GM13977 (cell line): ENCODE measurements at regions not wholly inside any gene's neighbourhood (a gene's known extent, or its start where the extent isn't known, plus 50 kb on each side); places are given as distances from the start of the nearest gene placed in this dataset.
"Not testable (repeated sequence)": the region's sequence is repeated elsewhere in the genome, so short reads cannot be mapped to it uniquely, and the experiment has no call there.

Experiments
- DNase-seq: peaks from one replicate; pipeline ENCODE4 v3.0.0; 2012; ENCODE audit warnings: low spot score
- in situ Hi-C: fragments of 300-500 bp; cut with MboI; formaldehyde crosslinking; loops from one replicate; pipeline ENCODE4 v1.12.0; 2022; ENCODE audit warnings: low sequenced_read_pairs, low pct_unique_long_range_greater_than_20kb, mixed read lengths, inconsistent platforms; ENCODE audit not compliant: unreplicated experiment
- TF ChIP-seq, protein P1 (sequence below): IDR thresholded peaks from 2 replicates; pipeline ENCODE4 v1.5.1; 2012; ENCODE audit warnings: mild to moderate bottlenecking, control low read depth; ENCODE audit not compliant: insufficient read depth; ENCODE audit errors: extremely low read depth, missing control alignments

DNA sequence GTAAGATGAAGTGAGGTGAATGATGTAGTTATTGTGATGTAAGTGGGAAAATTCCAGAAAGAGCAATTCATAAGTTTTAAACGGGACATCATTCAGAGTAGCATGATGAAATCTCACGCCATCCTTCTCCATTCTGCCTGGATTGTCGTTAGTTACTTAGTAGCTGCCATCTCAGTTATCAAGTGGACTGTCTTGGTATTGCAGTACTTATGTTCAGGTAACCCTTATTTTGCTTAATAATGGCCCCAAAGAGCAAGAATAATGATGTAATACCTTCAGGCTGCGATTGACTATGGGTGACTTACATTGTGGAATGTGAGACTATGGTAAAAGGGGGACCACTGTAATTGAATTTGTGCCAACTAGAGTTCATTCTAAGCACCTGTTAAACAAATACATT, 234.1 kb upstream of the TOM1L1 start:
- TF ChIP-seq, protein P1, sequence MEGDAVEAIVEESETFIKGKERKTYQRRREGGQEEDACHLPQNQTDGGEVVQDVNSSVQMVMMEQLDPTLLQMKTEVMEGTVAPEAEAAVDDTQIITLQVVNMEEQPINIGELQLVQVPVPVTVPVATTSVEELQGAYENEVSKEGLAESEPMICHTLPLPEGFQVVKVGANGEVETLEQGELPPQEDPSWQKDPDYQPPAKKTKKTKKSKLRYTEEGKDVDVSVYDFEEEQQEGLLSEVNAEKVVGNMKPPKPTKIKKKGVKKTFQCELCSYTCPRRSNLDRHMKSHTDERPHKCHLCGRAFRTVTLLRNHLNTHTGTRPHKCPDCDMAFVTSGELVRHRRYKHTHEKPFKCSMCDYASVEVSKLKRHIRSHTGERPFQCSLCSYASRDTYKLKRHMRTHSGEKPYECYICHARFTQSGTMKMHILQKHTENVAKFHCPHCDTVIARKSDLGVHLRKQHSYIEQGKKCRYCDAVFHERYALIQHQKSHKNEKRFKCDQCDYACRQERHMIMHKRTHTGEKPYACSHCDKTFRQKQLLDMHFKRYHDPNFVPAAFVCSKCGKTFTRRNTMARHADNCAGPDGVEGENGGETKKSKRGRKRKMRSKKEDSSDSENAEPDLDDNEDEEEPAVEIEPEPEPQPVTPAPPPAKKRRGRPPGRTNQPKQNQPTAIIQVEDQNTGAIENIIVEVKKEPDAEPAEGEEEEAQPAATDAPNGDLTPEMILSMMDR, result no peak
- in situ Hi-C loops, result no loop called here
- no peak for DNase-seq

DNA sequence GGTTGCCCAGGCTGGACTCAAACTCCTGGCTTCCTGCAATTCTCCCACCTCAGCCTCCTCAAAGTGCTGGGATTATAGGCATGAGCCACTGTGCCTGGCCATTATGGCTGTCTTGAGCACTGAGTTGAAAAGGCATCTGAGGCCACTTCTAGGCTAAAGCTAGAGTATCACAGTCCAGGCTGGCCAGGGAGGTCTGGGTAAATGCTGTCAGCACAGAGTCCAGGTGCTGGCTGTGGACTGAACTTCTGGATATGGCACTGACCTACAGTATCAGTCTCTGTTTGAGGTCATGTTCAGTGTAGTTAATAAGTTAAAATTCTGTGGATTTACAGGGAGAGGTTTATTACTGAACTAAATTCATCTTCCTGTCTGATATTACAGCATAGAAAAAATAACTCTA, 222.5 kb upstream of the TOM1L1 start:
- in situ Hi-C loops, result no loop called here
- TF ChIP-seq, protein P1, result no peak
- DNase-seq, result no peak

DNA sequence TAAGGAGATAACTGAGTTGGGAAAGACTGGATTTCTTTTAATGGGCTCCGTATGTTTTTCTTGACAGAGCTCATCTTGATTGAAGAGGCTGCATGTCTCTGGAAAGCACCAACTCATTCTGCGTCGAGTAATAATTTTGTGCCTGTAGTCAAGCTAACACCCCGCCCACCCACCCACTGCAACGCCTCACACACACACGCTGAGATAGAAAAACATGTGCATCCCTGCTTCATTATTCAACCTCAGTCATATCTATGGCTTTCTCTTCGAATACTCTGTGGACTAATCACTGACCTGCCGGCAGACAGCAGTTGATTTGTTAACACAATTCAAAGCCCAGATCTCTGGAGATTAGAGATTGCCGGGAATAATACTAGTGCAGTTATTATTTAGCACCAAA, 220.2 kb upstream of the TOM1L1 start:
- in situ Hi-C loops, result no loop called here
- DNase-seq, result no peak
- TF ChIP-seq, protein P1, result no peak

DNA sequence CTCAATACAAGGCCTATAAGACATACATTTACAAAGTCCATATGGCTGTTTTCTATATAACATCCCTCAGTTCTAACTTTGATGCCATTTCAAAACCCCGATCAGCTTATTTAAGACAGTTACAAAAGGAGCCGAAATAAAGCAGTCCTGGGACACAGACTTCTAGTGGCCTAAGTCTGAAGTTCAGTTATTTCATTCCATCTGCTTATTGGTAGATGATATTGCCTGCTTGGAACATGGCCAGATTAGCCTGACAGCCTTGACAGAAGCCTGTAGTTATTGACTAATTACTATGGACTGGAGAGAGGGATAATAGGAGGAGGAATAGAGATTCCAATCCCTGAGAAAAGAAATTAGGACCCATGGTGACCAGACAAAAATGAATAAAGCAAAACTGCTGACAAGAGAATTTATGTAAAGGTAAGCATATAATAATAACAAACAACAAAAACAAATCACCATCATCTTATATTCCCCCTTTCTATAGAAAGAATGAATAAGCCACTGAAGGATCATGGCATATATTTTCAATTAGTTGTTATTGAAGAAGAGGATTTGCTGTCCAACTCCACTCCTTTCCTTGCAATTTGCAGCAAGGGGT, 206.3 kb upstream of the TOM1L1 start:
- DNase-seq, result no peak
- in situ Hi-C loops, result no loop called here
- TF ChIP-seq, protein P1, result no peak

DNA sequence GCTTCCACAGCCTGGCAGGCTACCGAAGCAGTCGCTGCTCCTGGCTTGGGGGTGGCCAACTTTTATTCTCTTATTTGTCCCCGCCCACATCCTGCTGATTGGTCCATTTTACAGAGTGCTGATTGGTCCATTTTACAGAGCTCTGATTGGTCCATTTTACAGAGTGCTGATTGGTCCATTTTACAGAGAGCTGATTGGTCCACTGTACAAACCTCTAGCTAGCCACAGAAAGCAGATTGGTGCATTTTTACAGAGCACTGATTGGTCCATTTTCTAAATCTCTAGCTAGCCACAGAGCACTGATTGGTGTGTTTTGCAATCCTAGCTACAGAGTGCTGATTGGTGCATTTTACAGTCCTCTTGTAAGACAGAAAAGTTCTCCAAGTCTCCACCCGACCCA, 187.9 kb upstream of the TOM1L1 start:
- DNase-seq, in situ Hi-C loops: not testable (repeated sequence)

DNA sequence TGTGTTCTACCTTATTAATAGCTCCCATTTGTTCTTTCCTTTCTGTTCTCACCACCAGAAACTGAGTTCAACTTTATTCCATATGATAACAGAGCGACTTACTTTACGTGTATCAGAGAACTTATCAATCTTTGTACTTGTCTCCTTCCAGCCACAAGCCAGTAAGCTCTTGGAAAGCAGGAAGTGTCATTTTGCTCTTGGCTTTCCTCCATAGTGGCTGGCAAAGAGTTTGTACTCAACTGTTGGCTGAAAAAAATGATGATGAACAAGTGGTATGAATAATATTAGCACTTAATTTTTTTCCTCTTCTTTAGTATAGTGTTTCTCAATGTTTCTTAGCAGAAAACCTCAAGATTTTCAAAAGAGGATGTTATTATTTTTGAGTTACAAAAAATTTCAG, 182.4 kb upstream of the TOM1L1 start:
- DNase-seq, result no peak
- in situ Hi-C loops, result no loop called here
- TF ChIP-seq, protein P1, result no peak

DNA sequence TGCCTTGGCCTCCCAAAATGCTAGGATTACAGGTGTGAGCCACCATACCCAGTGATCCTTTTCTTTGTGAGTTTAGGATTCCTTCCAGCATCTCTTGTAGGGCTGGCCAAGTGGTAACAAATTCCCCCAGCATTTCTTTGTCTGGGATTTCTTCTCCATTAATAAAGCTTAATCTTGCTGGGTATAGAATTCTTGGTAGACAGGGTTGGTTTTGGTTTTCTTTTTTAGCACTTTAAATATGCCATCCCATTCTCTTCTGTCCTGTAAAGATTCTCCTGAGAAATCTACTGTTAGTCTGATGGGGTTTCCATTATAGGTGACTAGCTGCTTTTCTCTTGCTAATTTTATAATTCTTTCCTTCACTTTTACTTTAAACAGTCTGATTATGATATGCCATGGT, 173.0 kb upstream of the TOM1L1 start:
- no peak for DNase-seq
- TF ChIP-seq, protein P1, result no peak
- in situ Hi-C loops, result no loop called here
